HG02970 (cell line): ENCODE measurements at regions not wholly inside any gene's neighbourhood (a gene's known extent, or its start where the extent isn't known, plus 50 kb on each side); places are given as distances from the start of the nearest gene placed in this dataset.

Experiments used
- ATAC-seq: cut with Tn5 transposase; IDR thresholded peaks from one replicate; pipeline ENCODE4 v1.9.1; 2021; ENCODE audit warnings: mild to moderate bottlenecking, moderate library complexity, moderate number of reproducible peaks; ENCODE audit not compliant: unreplicated experiment, low FRiP score

GRCh38 chr5:61816585-61817450 is 484.8 kb downstream of the ZSWIM6 start:
- no peak for ATAC-seq

- ATAC-seq = no peak
Observed at GRCh38 chr5:61817472-61818326, 485.6 kb downstream of the ZSWIM6 start.

GRCh38 chr5:61820836-61821235 is 485.2 kb upstream of the KIF2A start:
- ATAC-seq = no peak

- no peak for ATAC-seq
Observed at GRCh38 chr5:61821561-61821960, 484.4 kb upstream of the KIF2A start.

- no peak for ATAC-seq
Observed at GRCh38 chr5:61822584-61822983, 483.4 kb upstream of the KIF2A start.

- ATAC-seq = no peak
Observed at GRCh38 chr5:61823065-61823464, 482.9 kb upstream of the KIF2A start.

- no peak for ATAC-seq
Observed at GRCh38 chr5:61823781-61824180, 482.2 kb upstream of the KIF2A start.

GRCh38 chr5:61824396-61824795 is 481.6 kb upstream of the KIF2A start:
- no peak for ATAC-seq

- no peak for ATAC-seq
Observed at GRCh38 chr5:61827445-61827975, 478.5 kb upstream of the KIF2A start.

- no peak for ATAC-seq
Observed at GRCh38 chr5:61828856-61829255, 477.1 kb upstream of the KIF2A start.

GRCh38 chr5:61831736-61832135 is 474.3 kb upstream of the KIF2A start:
- ATAC-seq = no peak

- ATAC-seq = no peak
Observed at GRCh38 chr5:61837788-61838187, 468.2 kb upstream of the KIF2A start.

- ATAC-seq = no peak
Observed at GRCh38 chr5:61840361-61840760, 465.6 kb upstream of the KIF2A start.

- no peak for ATAC-seq
Observed at GRCh38 chr5:61842840-61843239, 463.2 kb upstream of the KIF2A start.

- ATAC-seq = no peak
Observed at GRCh38 chr5:61850696-61851095, 455.3 kb upstream of the KIF2A start.

- no peak for ATAC-seq
Observed at GRCh38 chr5:61854531-61854930, 451.5 kb upstream of the KIF2A start.

- ATAC-seq = no peak
Observed at GRCh38 chr5:61860978-61861377, 445.0 kb upstream of the KIF2A start.

GRCh38 chr5:61866930-61867329 is 439.1 kb upstream of the KIF2A start:
- no peak for ATAC-seq

GRCh38 chr5:61869333-61869732 is 436.7 kb upstream of the KIF2A start:
- no peak for ATAC-seq

GRCh38 chr5:61878471-61878870 is 427.5 kb upstream of the KIF2A start:
- ATAC-seq = no peak

- no peak for ATAC-seq
Observed at GRCh38 chr5:61881821-61882487, 424.1 kb upstream of the KIF2A start.
